HL-60 (cell line): ENCODE measurements at regions not wholly inside any gene's neighbourhood (a gene's known extent, or its start where the extent isn't known, plus 50 kb on each side); places are given as distances from the start of the nearest gene placed in this dataset.

Experiments
- DNase-seq, 2 experiments: peaks; one replicate each; pipeline ENCODE4 v3.0.0-alpha.2; 2010 to 2020; ENCODE audit warnings: low read depth in 1 of 2, low spot score in 1 of 2
- H3K27ac ChIP-seq: fragments of 250-450 bp; sonication (Bioruptor Pico); replicated peaks from 2 replicates; pipeline ENCODE4 v1.5.1; 2020; ENCODE audit warnings: mild to moderate bottlenecking, moderate library complexity
- H3K27me3 ChIP-seq: fragments of 250-450 bp; sonication (Bioruptor Pico); 2 replicates; pipeline ENCODE4 v1.5.1; 2021; ENCODE audit warnings: mild to moderate bottlenecking, moderate library complexity; ENCODE audit not compliant: insufficient read depth, poor library complexity, severe bottlenecking
- H3K4me3 ChIP-seq: replicated peaks from 2 replicates; pipeline ENCODE4 v1.5.1; 2011; ENCODE audit warnings: mild to moderate bottlenecking, control low read depth, low read length; ENCODE audit not compliant: insufficient read depth
- CTCF ChIP-seq: IDR thresholded peaks from one replicate; pipeline ENCODE4 v1.5.1; 2011; ENCODE audit warnings: low read length, control low read depth, inconsistent platforms; ENCODE audit not compliant: insufficient read depth
- GABPA ChIP-seq: IDR thresholded peaks from 2 replicates; pipeline ENCODE4 v1.6.1; 2012; ENCODE audit warnings: low read depth
- POLR2AphosphoS5 ChIP-seq: IDR thresholded peaks from 2 replicates; pipeline ENCODE4 v1.6.1; 2012; ENCODE audit warnings: low read depth
- REST ChIP-seq: IDR thresholded peaks from 2 replicates; pipeline ENCODE4 v1.6.1; 2012; ENCODE audit warnings: low read depth; ENCODE audit not compliant: insufficient replicate concordance
- SPI1 ChIP-seq: IDR thresholded peaks from 2 replicates; pipeline ENCODE4 v1.6.1; 2012; ENCODE audit warnings: low read depth, mild to moderate bottlenecking, borderline replicate concordance

- Histone ChIP-seq H3K4me3 (no peak overlapping the region), H3K27ac (no peak overlapping the region), H3K27me3 (peaks cover 8% of the 10 kb centered on the region)
- no peak for DNase-seq
- TF ChIP-seq CTCF, result no peak
- TF ChIP-seq REST, result no peak
- TF ChIP-seq GABPA, result no peak
- TF ChIP-seq POLR2AphosphoS5, result no peak
- TF ChIP-seq SPI1, result no peak
Measured at GRCh38 chr20:40946451-40946850, 82.2 kb upstream of the TOP1 start.

- TF ChIP-seq SPI1 (no peak), GABPA (no peak)
- H3K4me3 ChIP-seq, result no peak overlapping the region
- no peak for DNase-seq
- H3K27me3 ChIP-seq, result peaks cover 8% of the 10 kb centered on the region
- no peak overlapping the region for H3K27ac ChIP-seq
Measured at GRCh38 chr20:40948465-40949267, 80.0 kb upstream of the TOP1 start.

GRCh38 chr20:40949346-40949745 is 79.3 kb upstream of the TOP1 start:
- peaks cover 8% of the 10 kb centered on the region for H3K27me3 ChIP-seq
- no peak overlapping the region for H3K27ac ChIP-seq
- H3K4me3 ChIP-seq, result no peak overlapping the region
- no peak for DNase-seq
- no peak for TF ChIP-seq SPI1

- peaks cover 8% of the 10 kb centered on the region for H3K27me3 ChIP-seq
- no peak for TF ChIP-seq POLR2AphosphoS5
- no peak for TF ChIP-seq GABPA
- TF ChIP-seq CTCF, result no peak
- TF ChIP-seq SPI1, result no peak
- no peak for TF ChIP-seq REST
- H3K27ac ChIP-seq, result no peak overlapping the region
- H3K4me3 ChIP-seq, result no peak overlapping the region
- DNase-seq, result no peak
Measured at GRCh38 chr20:40952136-40952535, 76.5 kb upstream of the TOP1 start.

- H3K4me3 ChIP-seq, result no peak overlapping the region
- peak in 1 of 2 experiments; percentile 52 for DNase-seq
Measured at GRCh38 chr20:40953416-40953815, 75.2 kb upstream of the TOP1 start.

More at GRCh38 chr20:40953416-40953815, 75.2 kb upstream of the TOP1 start:
- TF ChIP-seq SPI1 (no peak), GABPA (no peak), CTCF (no peak)
- Histone ChIP-seq H3K27ac (no peak overlapping the region), H3K27me3 (peaks cover 5% of the 10 kb centered on the region)
